ENCODE measurements at regions not wholly inside any gene's neighbourhood (a gene's known extent, or its start where the extent isn't known, plus 50 kb on each side); places are given as distances from the start of the nearest gene placed in this dataset.

DNA sequence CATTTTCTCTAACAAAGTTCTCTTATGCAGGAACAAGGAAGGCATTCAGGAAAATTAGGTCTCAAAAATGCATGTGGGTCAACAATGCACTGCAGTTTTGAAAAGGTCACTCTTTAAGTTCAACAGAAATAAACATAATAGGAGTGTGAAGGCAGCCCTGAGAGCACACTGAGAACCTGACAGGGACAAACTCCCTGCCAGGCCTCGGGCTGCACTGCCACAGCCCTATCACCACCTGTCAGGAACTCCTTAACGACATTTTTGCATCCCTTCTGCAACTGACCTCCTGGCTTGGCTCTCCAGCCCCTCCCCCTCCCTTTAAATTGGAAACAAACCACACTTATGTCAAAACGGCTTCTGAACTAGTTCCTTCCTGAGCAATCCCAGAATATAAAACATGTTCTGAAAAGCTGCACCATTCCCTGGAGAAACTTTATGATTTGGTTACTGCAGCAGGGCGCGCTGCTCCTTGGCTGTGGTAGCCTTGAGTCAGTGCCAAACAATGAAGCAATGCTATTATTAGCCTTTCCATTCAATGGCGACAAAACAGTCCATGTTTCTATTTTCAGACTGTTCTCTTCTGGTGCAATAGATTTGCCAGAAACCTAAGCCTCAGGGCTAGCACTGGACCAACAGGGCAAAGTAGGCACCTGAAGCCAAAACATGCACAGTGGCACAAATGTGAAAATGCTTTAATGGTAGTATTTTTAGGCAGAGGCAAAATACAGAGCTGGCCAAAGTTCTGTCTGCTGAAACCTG is 160.1 kb upstream of the ZNF608 start:
- CTCF ChIA-PET = no interaction called here
- POLR2A ChIA-PET = no interaction called here
- DNase-seq (ENCODE audit: low read depth, low spot score) = peak; percentile 50
- no peak overlapping the region for H3K4me3 ChIP-seq (ENCODE audit: low read depth, low read length)
- TF ChIP-seq, protein P1, sequence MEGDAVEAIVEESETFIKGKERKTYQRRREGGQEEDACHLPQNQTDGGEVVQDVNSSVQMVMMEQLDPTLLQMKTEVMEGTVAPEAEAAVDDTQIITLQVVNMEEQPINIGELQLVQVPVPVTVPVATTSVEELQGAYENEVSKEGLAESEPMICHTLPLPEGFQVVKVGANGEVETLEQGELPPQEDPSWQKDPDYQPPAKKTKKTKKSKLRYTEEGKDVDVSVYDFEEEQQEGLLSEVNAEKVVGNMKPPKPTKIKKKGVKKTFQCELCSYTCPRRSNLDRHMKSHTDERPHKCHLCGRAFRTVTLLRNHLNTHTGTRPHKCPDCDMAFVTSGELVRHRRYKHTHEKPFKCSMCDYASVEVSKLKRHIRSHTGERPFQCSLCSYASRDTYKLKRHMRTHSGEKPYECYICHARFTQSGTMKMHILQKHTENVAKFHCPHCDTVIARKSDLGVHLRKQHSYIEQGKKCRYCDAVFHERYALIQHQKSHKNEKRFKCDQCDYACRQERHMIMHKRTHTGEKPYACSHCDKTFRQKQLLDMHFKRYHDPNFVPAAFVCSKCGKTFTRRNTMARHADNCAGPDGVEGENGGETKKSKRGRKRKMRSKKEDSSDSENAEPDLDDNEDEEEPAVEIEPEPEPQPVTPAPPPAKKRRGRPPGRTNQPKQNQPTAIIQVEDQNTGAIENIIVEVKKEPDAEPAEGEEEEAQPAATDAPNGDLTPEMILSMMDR (IDR thresholded peaks at IDR 0.05; ENCODE audit: insufficient read depth, low read length, missing control alignments) = no peak

DNA sequence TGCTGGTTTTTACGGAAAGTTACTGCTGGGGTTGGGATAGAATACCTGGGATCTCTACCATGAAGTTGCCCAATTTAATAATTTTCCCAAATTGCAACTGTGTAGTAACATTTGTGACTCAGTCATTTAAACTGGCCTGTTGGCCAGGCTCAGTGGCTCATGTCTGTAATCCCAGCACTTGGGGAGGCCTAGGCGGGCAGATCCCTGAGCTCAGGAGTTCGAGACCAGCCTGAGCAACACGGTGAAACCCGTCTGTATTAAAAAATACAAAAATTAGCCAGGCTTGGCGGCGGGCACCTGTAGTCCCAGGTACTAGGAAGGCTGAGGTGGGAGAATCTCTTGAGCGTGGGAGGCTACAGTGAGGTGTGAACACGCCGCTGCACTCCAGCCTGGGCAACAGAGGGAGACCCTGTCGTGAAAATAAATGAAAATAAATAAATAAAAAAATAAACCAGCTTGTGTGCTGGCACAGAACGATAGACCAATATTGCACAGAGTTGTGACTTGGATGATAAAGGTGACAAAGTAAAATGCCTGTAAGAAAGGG is 160.7 kb upstream of the ZNF608 start:
- CTCF ChIA-PET = no interaction called here
- POLR2A ChIA-PET = no interaction called here
- TF ChIP-seq, protein P1 (IDR thresholded peaks at IDR 0.05; ENCODE audit: insufficient read depth, low read length, missing control alignments) = no peak
- no peak for DNase-seq (ENCODE audit: low read depth, low spot score)
- H3K4me3 ChIP-seq (ENCODE audit: low read depth, low read length) = no peak overlapping the region

DNA sequence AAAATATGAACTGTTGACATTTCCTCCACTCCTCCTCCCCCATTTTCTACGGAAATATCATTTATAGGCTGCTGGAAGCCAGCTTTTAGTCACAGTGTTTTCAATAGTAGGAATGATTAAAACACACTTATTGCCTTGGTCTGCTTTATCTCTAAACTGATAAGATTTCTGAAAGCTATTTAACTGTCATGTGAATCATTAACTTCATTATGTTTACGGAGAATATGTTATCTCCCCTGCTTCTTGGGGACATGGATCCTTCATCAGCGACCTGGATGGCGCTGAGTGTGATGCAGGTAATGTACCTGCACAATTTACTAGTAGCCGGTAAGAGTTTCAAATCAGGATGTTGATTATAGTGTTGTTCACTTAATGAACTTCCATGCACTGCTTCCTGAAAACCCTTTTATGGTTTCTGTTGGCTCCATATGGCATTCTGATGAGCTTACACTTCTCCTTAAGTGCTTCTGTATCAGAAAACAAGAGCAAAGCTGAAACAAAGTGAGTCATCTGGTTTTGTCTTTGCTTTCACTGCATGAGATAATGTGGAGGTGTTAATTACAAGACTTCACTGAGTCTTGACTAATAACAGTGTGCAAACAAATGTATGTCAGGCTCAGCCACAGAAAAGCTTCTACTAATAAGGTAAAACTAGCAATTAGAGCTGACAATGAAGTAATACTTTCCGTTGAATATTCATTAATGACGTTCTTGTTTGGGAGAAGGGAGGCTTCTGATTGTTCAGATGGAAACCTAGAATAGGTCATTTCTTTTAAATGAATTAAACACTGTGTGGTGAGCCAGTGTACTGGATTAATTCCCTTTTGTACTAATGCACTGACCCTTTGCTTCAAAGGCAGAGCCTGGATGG is 162.4 kb upstream of the ZNF608 start:
- CTCF ChIA-PET = interaction anchor here (0.6 to 0.9 kb wide), 2 partner anchors 11 to 1635 kb away, joined by 3 read pairs; no protein-coding TSS in a partner anchor
- DNase-seq (ENCODE audit: low read depth, low spot score) = no peak
- POLR2A ChIA-PET = no interaction called here

DNA sequence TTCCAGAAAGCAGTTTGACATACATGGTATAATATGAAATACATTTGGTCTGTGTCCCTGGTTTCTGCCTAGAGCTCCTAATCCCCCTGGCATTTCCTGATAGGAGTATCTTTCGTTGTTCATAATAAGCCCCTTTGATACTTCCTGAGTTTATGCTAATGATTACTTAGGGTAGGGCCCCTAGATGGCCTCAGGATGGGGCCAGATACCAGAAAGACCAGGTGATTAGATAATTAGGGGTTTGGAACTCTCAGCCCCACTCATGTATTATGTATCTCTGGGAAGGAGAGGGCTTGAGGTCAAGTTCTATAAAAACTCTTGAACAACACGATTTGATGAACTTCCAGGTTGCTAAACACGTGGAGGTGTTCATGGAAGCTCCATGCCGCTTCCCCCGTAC is 163.3 kb upstream of the ZNF608 start:
- DNase-seq (ENCODE audit: low read depth, low spot score) = no peak
- ChIA-PET CTCF (no interaction called here), POLR2A (no interaction called here)
- TF ChIP-seq, protein P1 (IDR thresholded peaks at IDR 0.05; ENCODE audit: insufficient read depth, low read length, missing control alignments) = no peak
- no peak overlapping the region for H3K4me3 ChIP-seq (ENCODE audit: low read depth, low read length)

More for the DNA sequence above, 162.4 kb upstream of the ZNF608 start:
- TF ChIP-seq, protein P1 (IDR thresholded peaks at IDR 0.05; ENCODE audit: insufficient read depth, low read length, missing control alignments) = no peak
- H3K4me3 ChIP-seq (ENCODE audit: low read depth, low read length) = no peak overlapping the region

DNA sequence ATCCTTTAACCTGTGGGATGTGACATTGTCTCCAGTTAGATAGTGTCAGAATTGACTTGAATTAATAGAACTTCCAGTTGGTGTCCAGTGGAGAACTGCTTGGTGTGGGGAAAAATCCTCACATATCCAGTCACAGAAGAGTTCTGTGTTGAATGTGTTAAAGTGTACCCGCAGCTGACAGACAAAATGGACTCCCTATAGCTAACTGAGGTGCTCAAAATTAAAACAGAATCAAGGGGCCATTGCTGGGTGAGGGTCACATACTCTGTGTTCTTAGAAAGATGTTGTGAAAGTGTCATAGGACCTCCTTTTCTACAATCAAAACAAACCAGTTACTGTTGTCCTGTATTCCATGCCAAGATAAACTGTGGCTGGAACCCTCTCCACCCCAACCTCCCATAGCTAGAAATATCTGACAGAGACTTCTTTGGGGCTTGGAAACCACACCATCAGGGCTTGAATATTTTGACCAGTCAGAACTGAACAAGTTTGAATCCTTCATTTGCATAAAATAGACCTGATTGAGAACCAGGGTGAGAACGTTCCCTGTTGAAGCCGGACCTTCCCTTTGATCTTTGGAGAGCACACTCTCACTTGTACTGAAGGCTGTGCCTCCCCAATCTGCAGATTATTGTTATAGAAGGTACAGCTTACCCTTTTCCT is 164.0 kb upstream of the ZNF608 start:
- ChIA-PET POLR2A (no interaction called here), CTCF (no interaction called here)
- H3K4me3 ChIP-seq (ENCODE audit: low read depth, low read length) = no peak overlapping the region
- TF ChIP-seq, protein P1 (IDR thresholded peaks at IDR 0.05; ENCODE audit: insufficient read depth, low read length, missing control alignments) = no peak
- no peak for DNase-seq (ENCODE audit: low read depth, low spot score)
